Erythroblast (primary cell): ENCODE measurements at regions not wholly inside any gene's neighbourhood (a gene's known extent, or its start where the extent isn't known, plus 50 kb on each side); places are given as distances from the start of the nearest gene placed in this dataset.

ENCODE experiments used
- GATA1 ChIP-seq: IDR thresholded peaks from 2 replicates; pipeline ENCODE4 v1.6.1; 2011; ENCODE audit warnings: low read depth, mild to moderate bottlenecking, control low read depth, low read length, moderate library complexity
- POLR2A ChIP-seq: IDR thresholded peaks from 2 replicates; pipeline ENCODE4 v1.6.1; 2011; ENCODE audit warnings: mild to moderate bottlenecking, low read length

DNA sequence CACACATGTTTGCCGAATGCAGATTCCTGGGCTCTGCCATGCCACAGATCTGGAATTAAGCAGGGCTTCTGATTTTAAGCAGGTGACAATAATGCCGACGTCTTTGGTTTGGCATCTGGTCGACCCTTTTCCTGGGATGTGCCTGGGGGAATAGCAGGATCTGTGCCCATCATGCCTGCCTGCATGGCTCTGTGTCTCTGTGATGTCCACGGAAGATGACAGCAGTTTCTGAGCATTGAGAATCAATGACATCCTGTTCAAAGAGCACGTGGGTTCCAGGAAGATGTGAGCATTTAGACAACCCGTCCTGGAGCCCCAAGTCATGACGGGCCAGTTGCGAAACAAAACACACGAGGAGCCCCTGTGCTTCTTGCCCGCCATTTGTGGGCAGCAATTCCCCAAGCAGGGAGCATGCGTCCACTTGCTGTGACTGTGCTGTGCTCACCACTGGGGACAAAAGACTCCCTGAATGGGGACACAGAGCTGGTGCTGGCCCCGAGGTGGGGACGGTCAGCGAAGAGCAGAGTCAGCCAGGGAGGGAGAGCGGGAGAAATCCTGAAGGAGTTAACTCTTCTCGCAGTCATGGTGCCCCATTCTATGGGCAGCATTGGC, 110.1 kb downstream of the ERMARD start:
- TF ChIP-seq POLR2A (no peak), GATA1 (no peak)
